GM19035 (cell line): ENCODE measurements at regions not wholly inside any gene's neighbourhood (a gene's known extent, or its start where the extent isn't known, plus 50 kb on each side); places are given as distances from the start of the nearest gene placed in this dataset.

Experiments
- ATAC-seq: cut with Tn5 transposase; IDR thresholded peaks from one replicate; pipeline ENCODE4 v1.9.1; 2021; ENCODE audit not compliant: unreplicated experiment

GRCh38 chr10:104505521-104506042 lies 135.5 kb upstream of the SORCS3 start:
- ATAC-seq, result no peak

- ATAC-seq, result no peak
Measured at GRCh38 chr10:104509981-104510380, 131.1 kb upstream of the SORCS3 start.

- no peak for ATAC-seq
Measured at GRCh38 chr10:104510644-104511043, 130.4 kb upstream of the SORCS3 start.

- no peak for ATAC-seq
Measured at GRCh38 chr10:104512800-104513199, 128.3 kb upstream of the SORCS3 start.

- no peak for ATAC-seq
Measured at GRCh38 chr10:104515678-104516199, 125.4 kb upstream of the SORCS3 start.

- no peak for ATAC-seq
Measured at GRCh38 chr10:104516986-104517385, 124.1 kb upstream of the SORCS3 start.

- ATAC-seq, result no peak
Measured at GRCh38 chr10:104517946-104518345, 123.1 kb upstream of the SORCS3 start.

GRCh38 chr10:104518891-104519290 lies 122.2 kb upstream of the SORCS3 start:
- no peak for ATAC-seq

- ATAC-seq, result no peak
Measured at GRCh38 chr10:104520653-104521052, 120.4 kb upstream of the SORCS3 start.

- no peak for ATAC-seq
Measured at GRCh38 chr10:104521901-104522694, 119.0 kb upstream of the SORCS3 start.

- ATAC-seq, result no peak
Measured at GRCh38 chr10:104526188-104526587, 114.9 kb upstream of the SORCS3 start.

GRCh38 chr10:104527013-104527412 lies 114.1 kb upstream of the SORCS3 start:
- ATAC-seq, result no peak

GRCh38 chr10:104540181-104540580 lies 100.9 kb upstream of the SORCS3 start:
- ATAC-seq, result no peak

GRCh38 chr10:104541820-104542219 lies 99.3 kb upstream of the SORCS3 start:
- ATAC-seq, result no peak

- ATAC-seq, result no peak
Measured at GRCh38 chr10:104546336-104546735, 94.8 kb upstream of the SORCS3 start.

GRCh38 chr10:104546756-104547155 lies 94.3 kb upstream of the SORCS3 start:
- no peak for ATAC-seq

GRCh38 chr10:104548090-104548489 lies 93.0 kb upstream of the SORCS3 start:
- ATAC-seq, result no peak

- ATAC-seq, result no peak
Measured at GRCh38 chr10:104556831-104557230, 84.3 kb upstream of the SORCS3 start.

GRCh38 chr10:104557966-104558365 lies 83.1 kb upstream of the SORCS3 start:
- ATAC-seq, result no peak

GRCh38 chr10:104559935-104560334 lies 81.2 kb upstream of the SORCS3 start:
- ATAC-seq, result no peak

GRCh38 chr10:104563051-104563450 lies 78.0 kb upstream of the SORCS3 start:
- no peak for ATAC-seq

GRCh38 chr10:104563548-104563947 lies 77.5 kb upstream of the SORCS3 start:
- no peak for ATAC-seq

- ATAC-seq, result no peak
Measured at GRCh38 chr10:104574427-104574826, 66.7 kb upstream of the SORCS3 start.
